ENCODE measurements at regions not wholly inside any gene's neighbourhood (a gene's known extent, or its start where the extent isn't known, plus 50 kb on each side); places are given as distances from the start of the nearest gene placed in this dataset.

- H3K9me3 Mint-ChIP-seq, result no peaks in the 10 kb centered on the region
- POLR2A ChIA-PET, result no interaction called here
- H3K27ac Mint-ChIP-seq, result no peak overlapping the region
- CTCF ChIA-PET, result no interaction called here
- no peaks in the 10 kb centered on the region for H3K4me1 Mint-ChIP-seq (ENCODE audit: low read depth)
- H3K27me3 Mint-ChIP-seq, result no peaks in the 10 kb centered on the region
- H3K36me3 Mint-ChIP-seq, result no peaks in the 10 kb centered on the region
- H3K4me3 Mint-ChIP-seq, result no peak overlapping the region
- intact Hi-C loops (cut with micrococcal nuclease), result no loop called here
- no peak for DNase-seq
These were observed 106.0 kb upstream of the CCDC196 start for GRCh38 chr14:66380143-66380542.

DNA sequence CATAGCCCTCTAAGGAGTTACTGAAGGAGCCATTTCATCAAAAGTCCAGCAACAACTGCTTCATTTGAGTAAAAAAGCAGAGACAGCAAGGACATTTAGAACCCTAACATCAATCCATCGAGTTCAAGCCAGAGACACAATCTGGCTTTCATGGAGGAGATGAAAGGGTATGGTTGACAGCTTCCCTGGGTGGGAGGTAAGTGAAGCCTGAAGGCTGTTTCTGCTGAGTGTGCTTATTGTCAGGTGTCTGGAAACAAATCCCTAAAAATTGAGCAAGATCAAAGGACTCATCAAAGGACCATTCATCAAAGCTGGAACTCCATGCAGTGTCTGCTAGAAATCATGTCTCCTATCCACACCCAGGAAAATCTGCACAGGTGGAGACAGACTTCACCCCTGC, 104.4 kb upstream of the CCDC196 start:
- Mint-ChIP-seq H3K9me3 (no peaks in the 10 kb centered on the region), H3K4me3 (no peak overlapping the region), H3K4me1 (ENCODE audit: low read depth) (no peaks in the 10 kb centered on the region), H3K27me3 (no peaks in the 10 kb centered on the region), H3K36me3 (no peaks in the 10 kb centered on the region), H3K27ac (no peak overlapping the region)
- ChIA-PET POLR2A (no interaction called here), CTCF (interaction anchor here (1.2 kb wide), 1 partner anchor 23 kb away, joined by 3 read pairs; no protein-coding TSS in a partner anchor)
- DNase-seq, result no peak
- intact Hi-C loops (cut with micrococcal nuclease), result no loop called here

DNA sequence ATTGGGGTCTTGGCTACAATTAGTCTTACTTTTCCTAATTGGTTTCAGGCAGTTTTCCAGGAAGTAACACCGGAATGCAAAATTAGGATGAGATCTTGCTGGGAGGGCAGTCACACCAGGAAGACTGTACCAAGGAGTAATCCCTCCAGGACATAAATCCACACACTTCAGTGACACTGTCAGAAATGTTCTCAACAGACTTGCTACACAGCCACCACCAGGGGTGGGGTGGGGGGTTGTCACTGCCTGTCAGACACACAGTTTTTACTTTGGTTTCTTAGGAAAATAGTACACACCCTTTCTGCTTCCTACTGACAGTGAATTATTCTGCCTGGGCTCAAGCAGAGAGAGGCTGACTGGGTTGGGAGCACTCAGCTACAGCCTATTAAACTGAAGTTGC, 102.9 kb upstream of the CCDC196 start:
- POLR2A ChIA-PET, result no interaction called here
- intact Hi-C loops (cut with micrococcal nuclease), result no loop called here
- H3K27ac Mint-ChIP-seq, result no peak overlapping the region
- no peaks in the 10 kb centered on the region for H3K27me3 Mint-ChIP-seq
- DNase-seq, result no peak
- CTCF ChIA-PET, result no interaction called here
- H3K4me1 Mint-ChIP-seq (ENCODE audit: low read depth), result no peaks in the 10 kb centered on the region
- no peaks in the 10 kb centered on the region for H3K9me3 Mint-ChIP-seq
- H3K36me3 Mint-ChIP-seq, result no peaks in the 10 kb centered on the region
- H3K4me3 Mint-ChIP-seq, result no peak overlapping the region

DNA sequence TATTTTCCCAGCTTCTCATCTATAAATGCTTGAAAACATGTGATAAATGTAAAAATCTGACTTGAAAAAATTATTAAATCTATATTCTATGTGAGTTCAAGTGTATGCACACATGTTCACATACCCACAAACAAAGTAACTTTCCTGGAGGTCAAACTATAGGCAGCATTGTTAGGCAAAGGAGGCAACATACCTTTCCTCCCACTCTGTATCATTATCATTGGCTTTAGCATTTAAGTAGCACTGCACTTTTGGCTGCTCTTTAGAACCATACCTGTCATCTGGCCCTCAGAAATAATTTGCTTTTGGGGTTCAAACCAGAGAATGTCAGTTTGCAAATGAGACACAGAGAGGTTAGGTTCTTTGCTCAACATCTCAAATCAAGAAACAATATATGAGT, 102.4 kb upstream of the CCDC196 start:
- no peaks in the 10 kb centered on the region for H3K27me3 Mint-ChIP-seq
- no peak overlapping the region for H3K4me3 Mint-ChIP-seq
- H3K4me1 Mint-ChIP-seq (ENCODE audit: low read depth), result no peaks in the 10 kb centered on the region
- POLR2A ChIA-PET, result no interaction called here
- no peaks in the 10 kb centered on the region for H3K9me3 Mint-ChIP-seq
- H3K36me3 Mint-ChIP-seq, result no peaks in the 10 kb centered on the region
- intact Hi-C loops (cut with micrococcal nuclease), result no loop called here
- CTCF ChIA-PET, result no interaction called here
- no peak overlapping the region for H3K27ac Mint-ChIP-seq
- DNase-seq, result no peak

DNA sequence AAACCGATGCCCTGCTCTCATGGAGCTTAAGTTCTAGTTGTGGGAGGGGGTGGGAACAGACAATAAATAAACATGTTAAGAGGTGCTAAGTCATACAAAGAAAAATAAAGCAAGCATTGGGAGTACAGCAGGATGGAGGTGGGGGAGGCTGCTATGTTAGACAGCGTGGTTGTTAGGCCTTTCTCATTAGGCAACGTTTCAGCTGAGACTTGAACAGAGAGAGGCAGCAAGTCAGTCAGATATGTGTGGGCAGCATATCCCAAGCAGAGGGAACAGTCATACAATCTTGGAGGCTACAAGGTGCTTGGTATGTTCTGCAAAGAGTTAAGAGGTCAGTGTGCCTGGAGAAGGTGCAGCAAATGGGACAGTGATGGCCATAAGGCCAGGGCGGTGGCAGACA, 97.7 kb upstream of the CCDC196 start:
- ChIA-PET POLR2A (interaction anchor here (0.5 kb wide), 1 partner anchor 262 kb away, joined by 3 read pairs; no protein-coding TSS in a partner anchor), CTCF (no interaction called here)
- Mint-ChIP-seq H3K27ac (no peak overlapping the region), H3K27me3 (no peaks in the 10 kb centered on the region), H3K9me3 (no peaks in the 10 kb centered on the region), H3K36me3 (no peaks in the 10 kb centered on the region), H3K4me3 (no peak overlapping the region), H3K4me1 (ENCODE audit: low read depth) (no peaks in the 10 kb centered on the region)
- no peak for DNase-seq
- intact Hi-C loops (cut with micrococcal nuclease), result no loop called here

DNA sequence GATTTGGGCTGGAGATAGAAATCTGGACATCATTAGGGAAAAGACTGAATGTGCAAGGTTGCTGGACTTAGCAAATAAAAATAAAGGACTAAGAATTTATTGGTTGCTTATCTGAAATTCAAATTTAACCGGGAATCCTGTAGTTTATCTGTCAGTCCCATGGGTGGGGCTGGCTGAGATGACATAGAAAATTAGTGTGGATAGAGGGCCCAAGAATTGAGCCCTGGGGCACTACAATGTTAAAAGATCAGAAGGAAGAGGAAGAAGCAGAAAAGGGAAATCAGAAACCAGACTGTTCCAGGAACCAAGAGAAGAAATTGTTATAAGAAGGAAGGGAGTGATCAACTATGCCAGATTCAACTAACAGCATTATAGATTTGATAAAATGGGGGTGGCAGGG, 96.7 kb upstream of the CCDC196 start:
- DNase-seq, result no peak
- Mint-ChIP-seq H3K27me3 (no peaks in the 10 kb centered on the region), H3K4me3 (no peak overlapping the region), H3K36me3 (no peaks in the 10 kb centered on the region), H3K27ac (no peak overlapping the region), H3K9me3 (no peaks in the 10 kb centered on the region), H3K4me1 (ENCODE audit: low read depth) (no peaks in the 10 kb centered on the region)
- intact Hi-C loops (cut with micrococcal nuclease), result no loop called here
- ChIA-PET CTCF (no interaction called here), POLR2A (no interaction called here)

- Mint-ChIP-seq H3K27me3 (no peaks in the 10 kb centered on the region), H3K36me3 (no peaks in the 10 kb centered on the region), H3K4me3 (no peak overlapping the region), H3K4me1 (ENCODE audit: low read depth) (peaks cover 9% of the 10 kb centered on the region), H3K9me3 (no peaks in the 10 kb centered on the region), H3K27ac (no peak overlapping the region)
- POLR2A ChIA-PET, result no interaction called here
- peak; percentile 25 for DNase-seq
- CTCF ChIA-PET, result interaction anchor here (1.0 to 2.5 kb wide), 2 partner anchors 8 to 36 kb away, joined by 5 to 20 read pairs; no protein-coding TSS in a partner anchor
- intact Hi-C loops (cut with micrococcal nuclease), result loop anchor here (2.0 kb wide), 1 partner anchor 36 kb away; no protein-coding TSS in a partner anchor
These were observed 90.9 kb upstream of the CCDC196 start for GRCh38 chr14:66395300-66395699.

DNA sequence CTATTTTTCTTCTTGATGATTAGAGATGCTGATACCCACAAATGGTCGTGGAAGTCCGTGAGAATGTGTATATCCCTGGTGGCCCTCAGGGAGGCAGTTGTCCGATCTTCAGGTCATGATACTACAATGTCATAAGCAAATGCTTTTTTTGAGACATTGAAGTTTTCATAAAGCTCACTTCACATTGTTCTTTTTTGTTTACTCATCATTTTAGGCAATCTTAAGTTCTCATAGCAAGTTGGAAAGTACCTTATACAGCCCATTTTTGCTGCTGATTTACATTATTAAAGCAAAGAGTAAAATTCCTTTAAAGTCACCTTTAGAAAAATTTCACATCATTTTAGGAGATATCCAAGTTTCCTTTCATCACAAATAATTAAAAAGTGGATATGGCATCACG, 90.0 kb upstream of the CCDC196 start:
- Mint-ChIP-seq H3K36me3 (no peaks in the 10 kb centered on the region), H3K4me3 (no peak overlapping the region), H3K27me3 (no peaks in the 10 kb centered on the region), H3K9me3 (no peaks in the 10 kb centered on the region), H3K4me1 (ENCODE audit: low read depth) (peaks cover 9% of the 10 kb centered on the region), H3K27ac (no peak overlapping the region)
- DNase-seq, result no peak
- POLR2A ChIA-PET, result no interaction called here
- intact Hi-C loops (cut with micrococcal nuclease), result no loop called here
- CTCF ChIA-PET, result interaction anchor here (2.5 kb wide), 1 partner anchor 37 kb away, joined by 20 read pairs; no protein-coding TSS in a partner anchor

DNA sequence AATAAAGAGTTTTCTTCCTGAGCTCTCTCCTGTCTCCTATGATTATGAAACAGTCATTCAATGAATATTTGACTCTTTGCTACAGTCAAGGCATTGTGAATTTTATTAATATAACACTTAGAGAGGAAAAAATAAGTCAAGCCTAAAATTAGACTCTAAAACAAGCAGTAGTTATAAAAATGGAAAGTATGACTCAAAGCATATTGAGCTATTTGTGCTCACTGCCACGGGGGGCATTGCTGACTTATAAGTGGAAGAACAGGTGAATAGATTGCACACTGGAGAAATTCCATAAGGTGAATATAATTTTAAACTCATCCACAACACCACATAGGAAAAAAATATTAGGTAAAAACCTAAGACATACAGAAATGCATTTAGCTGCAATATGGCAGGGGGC, 87.7 kb upstream of the CCDC196 start:
- intact Hi-C loops (cut with micrococcal nuclease), result no loop called here
- no peak for DNase-seq
- POLR2A ChIA-PET, result no interaction called here
- no peaks in the 10 kb centered on the region for H3K27me3 Mint-ChIP-seq
- no peak overlapping the region for H3K4me3 Mint-ChIP-seq
- H3K27ac Mint-ChIP-seq, result no peak overlapping the region
- CTCF ChIA-PET, result no interaction called here
- H3K4me1 Mint-ChIP-seq (ENCODE audit: low read depth), result peaks cover 9% of the 10 kb centered on the region
- H3K36me3 Mint-ChIP-seq, result no peaks in the 10 kb centered on the region
- H3K9me3 Mint-ChIP-seq, result no peaks in the 10 kb centered on the region

DNA sequence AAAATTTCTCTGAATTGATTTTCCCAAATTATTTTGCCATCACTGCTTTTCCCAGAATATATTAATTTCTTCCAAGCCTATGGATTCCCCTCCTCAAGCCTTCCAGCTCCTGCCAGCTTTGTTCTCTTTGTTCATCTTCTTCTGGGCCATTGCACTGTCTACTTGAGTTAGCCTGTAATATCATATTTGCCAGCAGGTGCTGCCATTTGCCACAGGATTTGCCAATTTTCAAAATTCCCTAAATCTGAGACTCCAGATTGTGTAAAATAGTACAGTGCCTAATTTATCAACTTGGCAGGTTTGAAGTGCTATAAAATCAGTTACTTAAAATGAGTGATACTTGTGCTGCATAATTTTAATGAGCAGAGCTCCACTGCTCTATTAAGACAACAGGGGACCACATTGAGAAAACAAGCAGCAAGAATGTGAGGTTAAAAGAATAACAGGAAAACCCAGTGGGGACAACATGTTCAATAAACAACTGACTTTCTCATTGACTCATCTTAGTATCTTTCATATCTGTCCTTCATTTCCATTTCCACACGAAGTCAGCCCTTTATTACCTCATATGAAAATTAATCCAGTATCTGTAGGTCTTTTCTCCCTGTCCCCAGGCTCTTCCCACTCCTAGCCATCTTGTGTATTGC, 84.6 kb upstream of the CCDC196 start:
- Mint-ChIP-seq H3K27ac (no peak overlapping the region), H3K9me3 (no peaks in the 10 kb centered on the region), H3K4me3 (no peak overlapping the region), H3K4me1 (ENCODE audit: low read depth) (peaks cover 4% of the 10 kb centered on the region), H3K27me3 (no peaks in the 10 kb centered on the region), H3K36me3 (no peaks in the 10 kb centered on the region)
- CTCF ChIA-PET, result interaction anchor here (5.5 kb wide), 1 partner anchor 42 kb away, joined by 49 read pairs; no protein-coding TSS in a partner anchor
- POLR2A ChIA-PET, result no interaction called here
- no peak for DNase-seq
- intact Hi-C loops (cut with micrococcal nuclease), result no loop called here

- Mint-ChIP-seq H3K27me3 (no peaks in the 10 kb centered on the region), H3K4me1 (ENCODE audit: low read depth) (peaks cover 3% of the 10 kb centered on the region), H3K4me3 (no peak overlapping the region), H3K27ac (no peak overlapping the region), H3K36me3 (no peaks in the 10 kb centered on the region), H3K9me3 (no peaks in the 10 kb centered on the region)
- intact Hi-C loops (cut with micrococcal nuclease), result loop anchor here (1.0 kb wide), 1 partner anchor 44 kb away; no protein-coding TSS in a partner anchor
- no peak for DNase-seq
- CTCF ChIA-PET, result interaction anchor here (0.7 to 5.5 kb wide), 8 partner anchors 8 to 1239 kb away, joined by 3 to 49 read pairs (median 4); no protein-coding TSS in a partner anchor
- POLR2A ChIA-PET, result no interaction called here
These were observed 83.0 kb upstream of the CCDC196 start for GRCh38 chr14:66403183-66403582.

DNA sequence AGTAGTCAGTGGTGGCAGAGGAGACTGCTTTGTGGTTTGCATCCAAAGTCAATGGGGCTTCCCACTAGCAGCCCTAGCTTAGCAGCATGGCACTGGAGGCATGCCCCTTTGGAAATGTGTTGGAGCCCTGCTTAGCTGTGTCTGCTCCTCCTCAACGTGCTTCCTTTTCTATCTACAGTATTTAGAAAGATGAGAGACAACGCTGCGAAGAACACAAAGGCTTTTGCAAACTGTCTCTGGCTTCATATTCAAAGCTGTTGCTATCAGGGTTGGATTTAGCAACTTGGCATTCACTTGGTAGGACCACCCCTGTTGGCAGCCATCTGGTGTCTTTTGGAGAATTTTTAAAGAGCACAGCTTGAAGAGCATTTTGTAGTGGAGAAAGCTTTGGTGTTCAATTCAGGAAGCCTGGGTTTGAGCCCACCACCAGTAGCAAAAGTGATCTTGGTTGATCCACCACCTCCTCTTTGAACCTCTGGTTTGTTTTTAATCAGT, 82.1 kb upstream of the CCDC196 start:
- ChIA-PET POLR2A (no interaction called here), CTCF (interaction anchor here (0.6 to 5.5 kb wide), 3 partner anchors 44 to 92 kb away, joined by 3 to 49 read pairs (median 3); no protein-coding TSS in a partner anchor)
- Mint-ChIP-seq H3K9me3 (no peaks in the 10 kb centered on the region), H3K4me3 (no peak overlapping the region), H3K4me1 (ENCODE audit: low read depth) (no peaks in the 10 kb centered on the region), H3K36me3 (no peaks in the 10 kb centered on the region), H3K27me3 (no peaks in the 10 kb centered on the region), H3K27ac (no peak overlapping the region)
- no peak for DNase-seq
- intact Hi-C loops (cut with micrococcal nuclease), result no loop called here

GRCh38 chr14:66405158-66405557, 81.0 kb upstream of the CCDC196 start:
- ChIA-PET POLR2A (no interaction called here), CTCF (interaction anchor here (0.6 to 5.5 kb wide), 3 partner anchors 9 to 46 kb away, joined by 3 to 49 read pairs (median 3); no protein-coding TSS in a partner anchor)
- H3K36me3 Mint-ChIP-seq, result no peaks in the 10 kb centered on the region

More at GRCh38 chr14:66405158-66405557, 81.0 kb upstream of the CCDC196 start:
- Mint-ChIP-seq H3K27me3 (no peaks in the 10 kb centered on the region), H3K4me1 (ENCODE audit: low read depth) (no peaks in the 10 kb centered on the region), H3K4me3 (no peak overlapping the region), H3K9me3 (no peaks in the 10 kb centered on the region), H3K27ac (no peak overlapping the region)
- DNase-seq, result no peak
- intact Hi-C loops (cut with micrococcal nuclease), result no loop called here
